Upper lobe of right lung (tissue), 1 donor: ENCODE measurements at regions not wholly inside any gene's neighbourhood (a gene's known extent, or its start where the extent isn't known, plus 50 kb on each side); places are given as distances from the start of the nearest gene placed in this dataset.
"Not testable (repeated sequence)": the region's sequence is repeated elsewhere in the genome, so short reads cannot be mapped to it uniquely, and the experiment has no call there.

Experiments
- ATAC-seq: fragments of 200-7000 bp; cut with Tn5 transposase; one replicate; pipeline ENCODE4 v1.9.1; 2020; ENCODE audit warnings: mild to moderate bottlenecking, moderate library complexity
- DNase-seq: peaks from one replicate; pipeline ENCODE4 v3.0.0-alpha.2; 2020
- H3K27ac ChIP-seq: fragments of 200-600 bp; one replicate; pipeline ENCODE4 v1.8.0; 2022
- H3K27me3 ChIP-seq: fragments of 200-600 bp; one replicate; pipeline ENCODE4 v1.8.0; 2022; ENCODE audit warnings: mild to moderate bottlenecking
- H3K36me3 ChIP-seq: fragments of 200-600 bp; one replicate; pipeline ENCODE4 v1.8.0; 2022
- H3K4me1 ChIP-seq: fragments of 200-600 bp; one replicate; pipeline ENCODE4 v1.8.0; 2022
- H3K4me3 ChIP-seq: fragments of 200-600 bp; one replicate; pipeline ENCODE4 v1.8.0; 2022; ENCODE audit warnings: mild to moderate bottlenecking
- H3K9me3 ChIP-seq: fragments of 200-600 bp; one replicate; pipeline ENCODE4 v1.8.0; 2022
- CTCF ChIP-seq: fragments of 200-600 bp; IDR thresholded peaks from one replicate; pipeline ENCODE4 v1.8.0; 2022; ENCODE audit warnings: antibody characterized with exemption
- intact Hi-C: fragments of 100-400 bp; cut with DNase I; formaldehyde crosslinking; loops from one replicate; pipeline ENCODE4 v1.11.0; 2022
- donor health status: DM: no; HTN: yes; CAD: no; lungs with severe emphysema.

- no peaks in the 10 kb centered on the region for H3K36me3 ChIP-seq
- H3K4me1 ChIP-seq = no peaks in the 10 kb centered on the region
- H3K9me3 ChIP-seq = no peaks in the 10 kb centered on the region
- ATAC-seq = no peak
- no peak for DNase-seq
- intact Hi-C loops = no loop called here
- TF ChIP-seq CTCF = no peak
- no peaks in the 10 kb centered on the region for H3K27me3 ChIP-seq
- no peak overlapping the region for H3K4me3 ChIP-seq
- no peak overlapping the region for H3K27ac ChIP-seq
Measured at GRCh38 chr16:77514500-77515220, 79.8 kb upstream of the ADAMTS18 start.

- ATAC-seq, H3K27ac ChIP-seq, H3K4me3 ChIP-seq, H3K9me3 ChIP-seq, H3K36me3 ChIP-seq, intact Hi-C loops, H3K4me1 ChIP-seq, DNase-seq, H3K27me3 ChIP-seq: not testable (repeated sequence)
Measured at GRCh38 chr16:77525226-77525625, 90.4 kb upstream of the ADAMTS18 start.

- ATAC-seq = no peak
- intact Hi-C loops = no loop called here
Measured at GRCh38 chr16:77531752-77532151, 96.9 kb upstream of the ADAMTS18 start.

GRCh38 chr16:77536809-77537208 lies 102.0 kb upstream of the ADAMTS18 start:
- ATAC-seq = no peak
- H3K27ac ChIP-seq = no peak overlapping the region
- no peak overlapping the region for H3K4me3 ChIP-seq
- no peaks in the 10 kb centered on the region for H3K9me3 ChIP-seq
- DNase-seq = no peak
- TF ChIP-seq CTCF = no peak
- no peaks in the 10 kb centered on the region for H3K36me3 ChIP-seq
- no peaks in the 10 kb centered on the region for H3K4me1 ChIP-seq
- H3K27me3 ChIP-seq = no peaks in the 10 kb centered on the region
- intact Hi-C loops = no loop called here

More at GRCh38 chr16:77531752-77532151, 96.9 kb upstream of the ADAMTS18 start:
- no peaks in the 10 kb centered on the region for H3K4me1 ChIP-seq
- no peaks in the 10 kb centered on the region for H3K9me3 ChIP-seq
- DNase-seq = no peak
- TF ChIP-seq CTCF = no peak
- no peak overlapping the region for H3K4me3 ChIP-seq
- H3K27ac ChIP-seq = no peak overlapping the region
- H3K27me3 ChIP-seq = no peaks in the 10 kb centered on the region
- H3K36me3 ChIP-seq = no peaks in the 10 kb centered on the region

GRCh38 chr16:77539421-77540034 lies 104.7 kb upstream of the ADAMTS18 start:
- Histone ChIP-seq H3K9me3 (no peaks in the 10 kb centered on the region), H3K4me3 (no peak overlapping the region), H3K4me1 (no peaks in the 10 kb centered on the region), H3K27ac (no peak overlapping the region), H3K36me3 (no peaks in the 10 kb centered on the region), H3K27me3 (no peaks in the 10 kb centered on the region)
- no peak for TF ChIP-seq CTCF
- intact Hi-C loops = no loop called here
- no peak for ATAC-seq
- no peak for DNase-seq

- no peak for ATAC-seq
- no peak for DNase-seq
- no peak overlapping the region for H3K4me3 ChIP-seq
- no peaks in the 10 kb centered on the region for H3K9me3 ChIP-seq
- H3K27me3 ChIP-seq = no peaks in the 10 kb centered on the region
- H3K4me1 ChIP-seq = no peaks in the 10 kb centered on the region
- no peak overlapping the region for H3K27ac ChIP-seq
- TF ChIP-seq CTCF = no peak
- H3K36me3 ChIP-seq = no peaks in the 10 kb centered on the region
- intact Hi-C loops = no loop called here
Measured at GRCh38 chr16:77540646-77541045, 105.8 kb upstream of the ADAMTS18 start.
